HG02870 (cell line): ENCODE measurements at regions not wholly inside any gene's neighbourhood (a gene's known extent, or its start where the extent isn't known, plus 50 kb on each side); places are given as distances from the start of the nearest gene placed in this dataset.

ENCODE experiments used
- ATAC-seq: cut with Tn5 transposase; IDR thresholded peaks from one replicate; pipeline ENCODE4 v1.9.1; 2021; ENCODE audit warnings: mild to moderate bottlenecking, moderate library complexity; ENCODE audit not compliant: unreplicated experiment

- ATAC-seq = no peak
Observed at GRCh38 chr4:117428536-117428935, 343.2 kb upstream of the TRAM1L1 start.

- ATAC-seq = no peak
Observed at GRCh38 chr4:117429061-117429460, 343.7 kb upstream of the TRAM1L1 start.

- no peak for ATAC-seq
Observed at GRCh38 chr4:117429506-117429905, 344.1 kb upstream of the TRAM1L1 start.

GRCh38 chr4:117434424-117434823, 349.0 kb upstream of the TRAM1L1 start:
- ATAC-seq = no peak

GRCh38 chr4:117447925-117448324, 362.5 kb upstream of the TRAM1L1 start:
- ATAC-seq = no peak

- ATAC-seq = no peak
Observed at GRCh38 chr4:117455088-117455487, 369.7 kb upstream of the TRAM1L1 start.

DNA sequence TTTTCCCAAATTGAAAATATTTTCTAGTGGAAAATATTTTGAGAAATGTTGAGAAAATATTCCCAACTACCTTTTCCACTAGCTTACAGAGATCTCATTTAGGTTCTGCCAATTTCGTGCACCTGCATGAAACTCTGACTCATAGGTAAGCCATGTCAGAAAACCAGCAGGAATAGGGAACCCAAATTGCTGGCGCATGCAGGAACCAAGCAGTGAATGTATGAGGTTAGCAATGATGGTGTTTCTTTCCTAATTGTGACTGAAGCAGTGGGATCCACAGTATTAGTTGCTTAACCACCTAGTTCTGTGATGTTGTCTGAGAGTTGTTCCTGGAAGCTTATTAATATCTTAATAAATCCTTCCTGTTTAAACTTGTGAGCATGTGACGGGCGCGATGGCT, 381.0 kb upstream of the TRAM1L1 start:
- ATAC-seq = no peak

DNA sequence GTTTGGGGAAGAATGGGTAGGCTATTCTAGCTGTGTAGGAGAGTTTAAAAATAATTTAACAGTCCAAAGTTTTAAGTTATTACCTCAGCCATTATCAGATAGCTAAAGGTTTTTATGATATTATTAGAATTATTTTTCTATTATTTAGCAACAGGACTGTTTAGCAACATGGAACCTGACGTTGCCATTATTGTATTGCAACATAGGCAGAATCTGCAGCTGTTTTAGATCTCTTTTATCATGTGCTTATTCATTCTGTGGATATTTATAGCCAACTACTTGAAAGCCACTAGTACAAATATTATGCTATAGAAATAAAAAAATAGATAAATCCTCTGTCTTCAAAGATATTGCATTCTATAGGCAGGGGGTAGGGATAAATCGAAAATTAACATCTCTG, 382.0 kb upstream of the TRAM1L1 start:
- no peak for ATAC-seq

GRCh38 chr4:117474987-117475386, 389.6 kb upstream of the TRAM1L1 start:
- no peak for ATAC-seq

GRCh38 chr4:117477925-117478324, 392.5 kb upstream of the TRAM1L1 start:
- ATAC-seq = no peak

- ATAC-seq = no peak
Observed at GRCh38 chr4:117478702-117479101, 393.3 kb upstream of the TRAM1L1 start.

DNA sequence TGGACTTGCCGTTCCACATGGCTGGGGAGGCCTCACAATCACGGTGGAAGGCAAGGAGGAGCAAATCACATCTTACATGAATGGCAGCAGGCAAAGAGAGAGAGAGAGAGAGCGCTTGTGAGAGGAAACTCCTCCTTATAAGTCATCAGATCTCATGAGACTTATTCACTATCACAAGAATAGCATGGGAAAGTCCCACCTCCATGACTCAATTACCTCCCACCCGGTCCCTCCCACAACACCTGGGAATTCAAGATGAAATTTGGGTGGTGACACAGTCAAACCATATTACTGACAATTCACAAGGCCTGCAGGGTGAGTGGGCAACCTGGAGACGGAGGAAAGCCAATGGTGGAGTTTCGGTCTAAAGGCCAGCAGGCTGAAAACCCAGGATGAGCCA, 394.3 kb upstream of the TRAM1L1 start:
- ATAC-seq = no peak

GRCh38 chr4:117481742-117482141, 396.4 kb upstream of the TRAM1L1 start:
- ATAC-seq = no peak

DNA sequence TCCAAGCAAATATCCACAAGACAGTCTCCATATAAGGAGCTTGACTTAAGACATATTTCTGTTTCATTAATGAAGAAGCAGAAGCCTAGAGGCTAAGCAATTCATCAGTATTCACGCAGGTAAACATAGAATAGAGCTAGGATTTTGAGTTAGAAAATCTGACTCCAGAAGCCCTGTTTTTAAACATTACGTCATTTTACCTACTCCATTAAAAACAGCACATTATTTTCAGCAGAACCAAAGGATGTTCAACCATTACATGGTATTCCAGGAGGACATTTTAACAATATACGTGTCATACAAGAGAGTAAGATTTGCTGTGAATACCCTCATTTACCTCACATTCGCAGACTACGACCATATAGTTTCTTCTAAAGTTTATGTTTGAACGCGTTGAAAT, 403.3 kb upstream of the TRAM1L1 start:
- ATAC-seq = no peak

DNA sequence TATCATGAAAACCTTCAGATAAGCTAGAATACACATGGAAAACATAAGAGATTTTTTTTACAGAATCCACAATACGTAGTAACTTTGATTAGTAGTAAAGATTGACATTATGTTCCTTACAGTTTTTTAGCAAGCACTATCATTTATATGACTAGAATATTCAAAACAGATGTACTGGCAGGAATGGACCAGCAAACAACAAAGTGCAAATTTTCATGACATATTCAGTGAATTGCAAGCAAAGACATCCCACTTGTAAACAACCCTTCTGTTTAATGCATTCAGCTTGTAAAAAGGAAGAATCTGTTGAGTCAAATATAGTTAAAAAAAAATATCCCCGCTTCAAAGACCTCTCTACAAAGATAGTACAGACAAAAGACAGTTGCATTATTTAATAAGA, 403.7 kb upstream of the TRAM1L1 start:
- no peak for ATAC-seq

GRCh38 chr4:117491516-117491915, 406.1 kb upstream of the TRAM1L1 start:
- no peak for ATAC-seq

DNA sequence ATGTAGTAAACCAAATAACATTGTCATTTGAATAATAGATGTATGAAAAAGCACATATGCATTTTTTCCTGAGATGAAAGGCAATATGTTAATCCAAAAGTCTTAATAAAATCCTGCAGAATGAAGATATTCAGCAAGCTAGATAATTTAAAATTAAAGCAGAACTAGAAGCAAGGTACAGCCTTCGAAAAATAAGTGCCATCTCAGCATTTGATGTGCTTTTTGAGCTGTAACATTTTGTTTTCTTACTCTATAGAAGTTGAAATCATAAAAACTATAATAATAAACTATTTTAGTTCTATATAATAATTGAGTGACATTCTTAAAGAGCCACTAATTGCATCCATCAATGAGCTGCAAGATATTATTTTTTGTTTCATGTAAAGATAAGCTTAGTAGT, 410.4 kb upstream of the TRAM1L1 start:
- no peak for ATAC-seq

- ATAC-seq = no peak
Observed at GRCh38 chr4:117512414-117512813, 427.0 kb upstream of the TRAM1L1 start.

- no peak for ATAC-seq
Observed at GRCh38 chr4:117514391-117515175, 429.2 kb upstream of the TRAM1L1 start.

DNA sequence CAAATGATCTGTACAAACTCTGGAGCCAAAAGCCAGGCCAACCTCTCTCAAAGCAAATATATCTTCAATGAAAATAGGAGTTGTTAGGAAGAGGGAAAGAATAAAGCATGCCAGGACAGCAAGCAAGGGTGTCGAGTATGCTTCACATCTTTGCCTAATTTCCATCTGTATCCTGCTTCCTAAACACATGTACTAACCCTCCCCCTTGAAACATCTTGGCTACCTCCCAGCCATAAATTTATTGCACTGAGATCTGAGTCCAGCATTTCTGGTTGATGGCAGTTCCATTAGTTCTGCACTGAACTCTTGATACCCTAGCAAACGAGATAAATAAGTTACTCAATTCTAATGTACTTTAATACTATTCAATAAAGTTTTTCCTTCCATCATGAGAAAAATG, 430.5 kb upstream of the TRAM1L1 start:
- ATAC-seq = no peak

- ATAC-seq = no peak
Observed at GRCh38 chr4:117527601-117528000, 442.2 kb upstream of the TRAM1L1 start.

- no peak for ATAC-seq
Observed at GRCh38 chr4:117529401-117529800, 444.0 kb upstream of the TRAM1L1 start.

DNA sequence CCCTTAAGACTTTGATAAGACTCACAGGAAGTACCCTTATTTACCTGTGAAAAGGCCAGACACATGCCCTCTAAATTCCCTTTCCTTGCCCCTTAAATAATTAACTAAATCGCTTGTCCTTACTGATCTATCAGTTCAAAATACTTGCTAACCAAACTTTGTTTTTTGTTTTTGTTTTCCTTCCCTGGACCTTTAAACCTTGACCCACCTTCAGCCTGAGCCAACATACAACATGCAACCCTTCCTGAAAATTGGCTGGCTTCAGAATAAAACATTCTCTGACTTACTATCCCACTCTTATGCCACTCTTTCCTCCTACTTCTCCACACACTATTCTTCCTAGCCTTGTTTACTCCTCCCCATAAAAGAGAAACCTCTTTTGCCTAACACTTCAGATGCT, 448.1 kb upstream of the TRAM1L1 start:
- no peak for ATAC-seq
